ENCODE measurements at regions not wholly inside any gene's neighbourhood (a gene's known extent, or its start where the extent isn't known, plus 50 kb on each side); places are given as distances from the start of the nearest gene placed in this dataset.

GRCh38 chr10:90614631-90615030, 243.2 kb downstream of the HTR7 start:
- no peak for TF ChIP-seq CTCF (IDR thresholded peaks at IDR 0.05)
- no peak for TF ChIP-seq POLR2A (IDR thresholded peaks at IDR 0.05; ENCODE audit: low read depth)

All from esophagus muscularis mucosa (tissue), 3 donors.